GM12801 (cell line): ENCODE measurements at regions not wholly inside any gene's neighbourhood (a gene's known extent, or its start where the extent isn't known, plus 50 kb on each side); places are given as distances from the start of the nearest gene placed in this dataset.

ENCODE experiments used
- CTCF ChIP-seq: IDR thresholded peaks from one replicate; pipeline ENCODE4 v1.5.1; 2011; ENCODE audit warnings: control low read depth; ENCODE audit not compliant: insufficient read length; ENCODE audit errors: extremely low read depth

GRCh38 chr5:156261275-156261939 lies 65.6 kb upstream of the SGCD start:
- no peak for TF ChIP-seq CTCF

- no peak for TF ChIP-seq CTCF
These were observed 55.4 kb upstream of the SGCD start for GRCh38 chr5:156271569-156271968.

GRCh38 chr5:156272139-156272538 lies 54.8 kb upstream of the SGCD start:
- no peak for TF ChIP-seq CTCF

GRCh38 chr5:156273325-156273724 lies 53.6 kb upstream of the SGCD start:
- TF ChIP-seq CTCF, result no peak

- no peak for TF ChIP-seq CTCF
These were observed 52.5 kb upstream of the SGCD start for GRCh38 chr5:156274453-156274852.
